ENCODE measurements at regions not wholly inside any gene's neighbourhood (a gene's known extent, or its start where the extent isn't known, plus 50 kb on each side); places are given as distances from the start of the nearest gene placed in this dataset.
"Not testable (repeated sequence)": the region's sequence is repeated elsewhere in the genome, so short reads cannot be mapped to it uniquely, and the experiment has no call there.

DNA sequence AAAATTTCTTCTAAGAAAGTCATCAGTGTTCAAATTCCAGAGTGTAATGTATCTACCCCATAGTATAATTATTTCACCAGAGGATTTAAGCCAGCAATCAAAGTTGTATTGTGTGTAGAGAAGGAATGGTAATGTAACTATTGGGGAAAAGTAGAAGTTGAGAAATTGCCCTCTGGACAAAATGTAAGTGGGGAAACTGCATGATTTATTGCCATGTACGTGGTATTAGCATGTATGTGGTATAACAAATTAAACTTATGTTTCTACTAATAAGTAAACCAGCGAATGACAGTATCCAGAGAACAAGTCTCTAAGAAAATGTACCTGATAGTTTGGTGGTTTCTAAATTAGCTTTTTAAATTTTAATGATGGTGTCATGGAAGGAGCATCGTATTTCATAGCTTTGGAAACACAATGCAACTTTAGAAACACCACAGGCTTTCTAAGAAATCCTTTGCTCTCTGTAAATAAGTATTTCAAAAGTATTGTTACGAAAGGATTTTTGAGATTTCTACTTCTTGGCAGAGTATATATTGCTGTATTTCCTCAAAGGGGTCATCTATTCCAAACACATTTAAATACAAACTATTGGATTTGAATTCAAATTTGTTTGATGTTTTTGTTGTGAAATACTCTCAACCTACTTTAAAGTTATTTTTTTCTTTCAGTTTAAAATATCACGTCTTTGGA is 1018.9 kb upstream of the ZEB2 start:
- H3K4me1 ChIP-seq = no peaks in the 10 kb centered on the region
- DNase-seq (no peak), ATAC-seq (no peak)
- no peak overlapping the region for H3K4me3 ChIP-seq
- H3K9me3 ChIP-seq = no peaks in the 10 kb centered on the region
- no peaks in the 10 kb centered on the region for H3K36me3 ChIP-seq
- no peak for TF ChIP-seq CTCF (IDR thresholded peaks at IDR 0.05)
- no peak overlapping the region for H3K27ac ChIP-seq
- intact Hi-C loops (cut with DNase I) = no loop called here
- no peaks in the 10 kb centered on the region for H3K27me3 ChIP-seq

DNA sequence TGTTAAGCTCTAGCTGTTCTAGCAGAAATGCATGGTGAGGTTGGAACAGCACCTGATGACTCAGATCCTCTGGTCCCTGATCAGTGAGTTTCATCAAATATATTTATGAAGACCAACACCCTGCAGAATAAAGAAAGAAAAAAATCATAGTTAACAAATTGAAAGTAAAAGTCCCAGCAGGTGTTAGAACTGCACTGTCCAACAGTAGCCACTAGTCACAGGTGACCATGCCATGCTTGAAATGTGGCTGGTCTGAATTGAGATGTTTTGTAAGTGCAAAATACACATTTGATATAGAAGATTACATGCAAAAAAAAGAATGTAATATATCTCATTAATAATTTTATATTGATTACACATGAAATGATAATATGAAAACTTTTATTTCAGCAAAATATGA is 1010.7 kb upstream of the ZEB2 start:
- Histone ChIP-seq H3K4me3 (no peak overlapping the region), H3K9me3 (no peaks in the 10 kb centered on the region), H3K36me3 (no peaks in the 10 kb centered on the region), H3K27ac (no peak overlapping the region), H3K4me1 (no peaks in the 10 kb centered on the region), H3K27me3 (no peaks in the 10 kb centered on the region)
- ATAC-seq (no peak), DNase-seq (no peak)
- intact Hi-C loops (cut with DNase I) = no loop called here
- no peak for TF ChIP-seq CTCF (IDR thresholded peaks at IDR 0.05)

DNA sequence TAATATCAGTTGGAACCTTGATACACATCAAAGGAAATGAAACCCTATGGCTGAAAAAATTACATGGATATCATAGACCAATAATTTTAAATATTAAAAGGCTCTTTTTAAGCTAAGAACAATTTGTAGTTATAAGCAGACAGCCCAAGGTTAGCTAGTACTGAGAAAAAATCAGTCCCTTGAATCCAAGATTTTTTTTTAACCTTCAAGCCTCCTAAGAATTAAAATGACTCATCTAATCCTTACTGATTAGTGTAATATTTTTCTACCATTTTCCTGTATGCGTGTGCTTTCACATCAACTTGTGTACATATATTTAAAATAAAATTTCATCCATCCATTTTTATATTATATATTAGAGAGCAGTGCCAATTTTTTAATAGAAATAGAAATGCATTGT is 1004.9 kb upstream of the ZEB2 start:
- H3K9me3 ChIP-seq = no peaks in the 10 kb centered on the region
- no peaks in the 10 kb centered on the region for H3K36me3 ChIP-seq
- intact Hi-C loops (cut with DNase I) = no loop called here
- no peaks in the 10 kb centered on the region for H3K4me1 ChIP-seq
- no peaks in the 10 kb centered on the region for H3K27me3 ChIP-seq
- H3K27ac ChIP-seq = no peak overlapping the region
- ATAC-seq = no peak
- no peak overlapping the region for H3K4me3 ChIP-seq
- no peak for TF ChIP-seq CTCF (IDR thresholded peaks at IDR 0.05)
- DNase-seq = no peak

DNA sequence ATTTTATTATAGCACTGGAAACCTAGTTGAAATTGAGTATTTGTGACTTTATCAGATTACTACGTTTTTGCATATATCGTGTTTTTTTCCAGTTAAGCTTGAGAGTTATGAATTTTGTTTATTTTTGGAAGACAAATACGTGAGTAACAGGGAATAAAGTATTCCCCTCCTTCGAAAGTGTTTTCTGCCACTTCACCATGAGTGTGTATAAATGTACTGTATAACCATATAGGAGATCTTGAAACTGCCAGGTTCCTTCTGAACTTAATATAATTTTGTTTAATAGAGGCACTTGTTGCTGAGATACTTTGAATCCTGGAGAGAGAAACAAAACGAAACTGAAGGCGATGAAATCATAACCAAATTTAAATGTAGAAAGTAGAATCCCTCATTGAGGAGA is 1004.4 kb upstream of the ZEB2 start:
- no peak for TF ChIP-seq CTCF (IDR thresholded peaks at IDR 0.05)
- intact Hi-C loops (cut with DNase I) = no loop called here
- ATAC-seq (no peak), DNase-seq (no peak)
- Histone ChIP-seq H3K4me3 (no peak overlapping the region), H3K9me3 (no peaks in the 10 kb centered on the region), H3K27me3 (no peaks in the 10 kb centered on the region), H3K4me1 (no peaks in the 10 kb centered on the region), H3K36me3 (no peaks in the 10 kb centered on the region), H3K27ac (no peak overlapping the region)

GRCh38 chr2:145519254-145519653 is 999.3 kb upstream of the ZEB2 start:
- H3K4me3 ChIP-seq; H3K27me3 ChIP-seq; ATAC-seq; H3K4me1 ChIP-seq; H3K27ac ChIP-seq; intact Hi-C loops (cut with DNase I); H3K36me3 ChIP-seq; H3K9me3 ChIP-seq; DNase-seq: not testable (repeated sequence)

- ATAC-seq = no peak
- Histone ChIP-seq H3K4me1 (no peaks in the 10 kb centered on the region), H3K9me3 (no peaks in the 10 kb centered on the region), H3K36me3 (no peaks in the 10 kb centered on the region), H3K27me3 (no peaks in the 10 kb centered on the region), H3K4me3 (no peak overlapping the region), H3K27ac (no peak overlapping the region)
- intact Hi-C loops (cut with DNase I) = no loop called here
- no peak for DNase-seq
- TF ChIP-seq CTCF (IDR thresholded peaks at IDR 0.05) = no peak
Observed at GRCh38 chr2:145511946-145512345, 992.0 kb upstream of the ZEB2 start.
